ENCODE measurements at regions not wholly inside any gene's neighbourhood (a gene's known extent, or its start where the extent isn't known, plus 50 kb on each side); places are given as distances from the start of the nearest gene placed in this dataset.

DNA sequence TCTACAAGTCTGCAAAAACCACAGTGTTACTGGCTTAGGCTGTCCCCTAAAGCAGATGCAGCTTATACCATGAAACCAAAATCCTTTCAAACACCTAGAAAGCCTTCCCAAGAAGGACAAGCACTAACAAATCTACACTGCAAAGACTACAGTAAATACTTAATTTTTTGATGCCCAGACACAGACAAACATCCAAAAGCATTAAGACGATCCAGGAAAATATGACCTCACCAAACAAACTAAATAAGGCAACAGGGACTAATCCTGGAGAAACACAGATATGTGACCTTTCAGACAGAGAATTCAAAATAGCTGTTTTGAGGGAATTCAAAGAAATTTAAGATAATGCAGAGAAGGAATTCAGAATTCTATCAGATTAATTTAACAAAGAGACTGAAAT, 423.5 kb downstream of the COL12A1 start:
- TF ChIP-seq, protein P1, sequence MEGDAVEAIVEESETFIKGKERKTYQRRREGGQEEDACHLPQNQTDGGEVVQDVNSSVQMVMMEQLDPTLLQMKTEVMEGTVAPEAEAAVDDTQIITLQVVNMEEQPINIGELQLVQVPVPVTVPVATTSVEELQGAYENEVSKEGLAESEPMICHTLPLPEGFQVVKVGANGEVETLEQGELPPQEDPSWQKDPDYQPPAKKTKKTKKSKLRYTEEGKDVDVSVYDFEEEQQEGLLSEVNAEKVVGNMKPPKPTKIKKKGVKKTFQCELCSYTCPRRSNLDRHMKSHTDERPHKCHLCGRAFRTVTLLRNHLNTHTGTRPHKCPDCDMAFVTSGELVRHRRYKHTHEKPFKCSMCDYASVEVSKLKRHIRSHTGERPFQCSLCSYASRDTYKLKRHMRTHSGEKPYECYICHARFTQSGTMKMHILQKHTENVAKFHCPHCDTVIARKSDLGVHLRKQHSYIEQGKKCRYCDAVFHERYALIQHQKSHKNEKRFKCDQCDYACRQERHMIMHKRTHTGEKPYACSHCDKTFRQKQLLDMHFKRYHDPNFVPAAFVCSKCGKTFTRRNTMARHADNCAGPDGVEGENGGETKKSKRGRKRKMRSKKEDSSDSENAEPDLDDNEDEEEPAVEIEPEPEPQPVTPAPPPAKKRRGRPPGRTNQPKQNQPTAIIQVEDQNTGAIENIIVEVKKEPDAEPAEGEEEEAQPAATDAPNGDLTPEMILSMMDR (IDR thresholded peaks at IDR 0.05; ENCODE audit: low read depth, low read length, missing control alignments), result no peak
- no peak overlapping the region for H3K4me3 ChIP-seq (ENCODE audit: low read depth, low read length)
- DNase-seq (ENCODE audit: low read depth), result no peak
- in situ Hi-C loops (cut with HindIII; ENCODE audit: low sequenced_read_pairs), result no loop called here

DNA sequence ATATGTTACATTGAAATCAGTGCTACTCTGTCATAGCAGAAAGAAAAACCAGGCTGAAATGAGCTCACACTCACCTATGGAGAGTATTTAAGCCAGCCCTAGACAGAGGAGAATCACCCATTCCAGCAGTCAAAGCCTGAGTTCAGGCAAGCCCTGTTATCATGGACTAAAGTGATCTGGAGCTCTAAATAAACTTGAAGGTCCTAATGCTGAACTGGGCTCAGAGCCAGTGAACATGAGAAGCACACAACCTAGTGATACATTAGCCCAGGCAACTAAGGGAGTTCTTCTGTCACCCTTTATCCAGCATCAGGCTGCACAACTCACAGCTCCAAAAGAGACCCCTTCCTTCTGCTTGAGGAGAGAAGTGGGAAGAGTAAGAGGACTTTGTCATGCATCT, 425.0 kb downstream of the COL12A1 start:
- in situ Hi-C loops (cut with HindIII; ENCODE audit: low sequenced_read_pairs), result no loop called here

DNA sequence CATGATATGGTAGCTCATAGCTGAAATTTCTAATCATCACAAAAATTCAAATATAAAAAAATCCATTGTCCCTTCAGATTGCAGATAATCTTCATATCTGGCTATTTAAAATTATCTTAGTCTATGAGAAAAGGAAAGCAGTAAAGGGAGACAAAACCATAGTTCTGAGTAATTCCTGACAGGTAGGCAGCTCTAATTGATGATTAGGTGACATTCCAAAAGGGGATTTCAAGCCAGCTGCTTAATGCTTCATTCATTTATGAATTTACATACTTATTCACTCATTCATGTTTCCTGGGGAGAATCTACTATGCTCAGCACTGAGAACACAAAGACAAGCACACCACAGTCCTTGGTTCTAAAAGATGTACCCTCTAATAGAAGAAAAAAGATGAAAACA, 437.1 kb downstream of the COL12A1 start:
- no peak for DNase-seq (ENCODE audit: low read depth)
- in situ Hi-C loops (cut with HindIII; ENCODE audit: low sequenced_read_pairs), result no loop called here
- TF ChIP-seq, protein P1 (IDR thresholded peaks at IDR 0.05; ENCODE audit: low read depth, low read length, missing control alignments), result no peak
- H3K4me3 ChIP-seq (ENCODE audit: low read depth, low read length), result no peak overlapping the region

More for the DNA sequence above, 425.0 kb downstream of the COL12A1 start:
- TF ChIP-seq, protein P1 (IDR thresholded peaks at IDR 0.05; ENCODE audit: low read depth, low read length, missing control alignments), result no peak
- no peak overlapping the region for H3K4me3 ChIP-seq (ENCODE audit: low read depth, low read length)
- no peak for DNase-seq (ENCODE audit: low read depth)

DNA sequence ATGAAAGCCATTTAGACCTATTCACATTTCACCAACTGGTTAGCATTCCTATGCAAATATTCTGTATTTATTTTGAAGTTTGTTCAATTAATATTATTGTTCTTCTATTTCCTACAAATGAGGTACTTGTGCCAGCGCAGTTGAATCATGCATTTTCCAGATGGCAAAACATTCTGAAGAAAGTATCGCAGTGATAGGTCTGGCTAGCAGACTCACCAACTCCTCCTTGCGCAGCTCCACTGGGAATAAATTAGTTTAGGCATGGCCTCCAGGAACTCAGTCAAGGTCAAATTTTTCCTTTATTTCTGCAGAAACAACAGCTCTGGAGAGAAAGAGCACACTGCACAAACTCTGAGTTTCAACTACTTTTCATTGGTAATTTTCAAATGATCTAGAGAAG, 437.7 kb downstream of the COL12A1 start:
- in situ Hi-C loops (cut with HindIII; ENCODE audit: low sequenced_read_pairs), result no loop called here

DNA sequence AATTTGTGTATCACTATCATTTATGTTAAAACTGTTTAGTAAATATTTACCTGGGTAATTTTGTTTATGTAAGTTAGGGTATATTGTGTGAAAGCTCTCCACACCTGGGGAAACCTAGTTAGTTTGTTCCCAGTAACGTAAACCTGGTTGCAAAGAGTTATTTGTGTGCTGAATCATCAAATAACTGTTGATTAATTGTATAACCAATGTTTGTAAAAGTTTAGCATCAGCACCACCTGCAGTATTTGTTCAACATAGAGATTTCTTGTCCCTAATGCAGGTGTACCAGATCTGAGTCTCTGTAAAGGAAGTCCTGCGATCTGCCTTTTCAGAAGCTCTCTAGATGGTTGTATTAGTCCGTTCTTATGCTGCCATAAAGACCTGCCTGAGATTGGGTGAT, 440.4 kb downstream of the COL12A1 start:
- H3K4me3 ChIP-seq (ENCODE audit: low read depth, low read length), result no peak overlapping the region
- no peak for DNase-seq (ENCODE audit: low read depth)
- in situ Hi-C loops (cut with HindIII; ENCODE audit: low sequenced_read_pairs), result no loop called here
- TF ChIP-seq, protein P1 (IDR thresholded peaks at IDR 0.05; ENCODE audit: low read depth, low read length, missing control alignments), result no peak

More for the DNA sequence above, 437.7 kb downstream of the COL12A1 start:
- TF ChIP-seq, protein P1 (IDR thresholded peaks at IDR 0.05; ENCODE audit: low read depth, low read length, missing control alignments), result no peak
- DNase-seq (ENCODE audit: low read depth), result no peak
- no peak overlapping the region for H3K4me3 ChIP-seq (ENCODE audit: low read depth, low read length)

DNA sequence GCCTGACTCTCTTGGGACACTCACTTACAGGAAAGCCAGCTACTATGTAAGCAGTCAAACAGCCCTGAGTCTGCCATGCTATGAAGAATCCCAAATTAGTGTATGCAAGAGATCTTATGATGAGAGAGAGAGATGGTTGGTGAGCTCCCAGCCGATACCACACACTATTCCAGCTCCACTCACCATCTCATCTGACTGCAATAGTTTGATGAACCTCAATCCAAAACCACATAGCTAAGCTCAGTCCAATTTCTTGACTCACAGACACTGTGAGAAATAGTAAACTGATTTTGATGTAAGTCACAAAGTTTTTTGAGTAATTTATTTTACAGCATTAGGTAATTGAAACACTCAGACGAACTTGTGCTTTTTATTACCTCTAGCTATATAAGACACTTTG, 441.4 kb downstream of the COL12A1 start:
- H3K4me3 ChIP-seq (ENCODE audit: low read depth, low read length), result no peak overlapping the region
- no peak for DNase-seq (ENCODE audit: low read depth)
- TF ChIP-seq, protein P1 (IDR thresholded peaks at IDR 0.05; ENCODE audit: low read depth, low read length, missing control alignments), result no peak
- in situ Hi-C loops (cut with HindIII; ENCODE audit: low sequenced_read_pairs), result no loop called here

DNA sequence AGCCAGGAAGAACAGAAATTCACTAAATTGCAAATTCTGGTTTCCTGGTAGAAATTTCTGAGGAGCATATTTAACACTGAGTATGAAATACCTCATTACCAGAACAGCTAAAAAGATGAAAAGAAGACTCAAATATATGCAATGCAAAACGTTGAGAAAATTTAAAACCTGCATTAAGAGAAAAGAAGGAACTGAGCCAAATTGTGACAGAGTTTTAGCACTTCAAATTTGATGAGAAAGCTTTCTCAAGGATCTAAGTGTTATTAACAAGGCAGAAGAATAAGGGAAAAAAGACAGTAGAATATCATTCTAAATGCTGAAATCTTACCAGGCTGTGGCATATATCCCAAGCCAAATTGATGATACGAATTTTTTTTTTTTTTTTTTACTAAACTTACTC, 443.0 kb downstream of the COL12A1 start:
- in situ Hi-C loops (cut with HindIII; ENCODE audit: low sequenced_read_pairs), result no loop called here
- TF ChIP-seq, protein P1 (IDR thresholded peaks at IDR 0.05; ENCODE audit: low read depth, low read length, missing control alignments), result no peak
- no peak for DNase-seq (ENCODE audit: low read depth)
- H3K4me3 ChIP-seq (ENCODE audit: low read depth, low read length), result no peak overlapping the region
